B cell (primary cell): ENCODE measurements at regions not wholly inside any gene's neighbourhood (a gene's known extent, or its start where the extent isn't known, plus 50 kb on each side); places are given as distances from the start of the nearest gene placed in this dataset.

Experiments used
- ATAC-seq: fragments of 200-7000 bp; cut with Tn5 transposase; one replicate; pipeline ENCODE4 v1.10.0; 2021; ENCODE audit warnings: low read depth, mild to moderate bottlenecking, moderate number of reproducible peaks, moderate library complexity
- CTCF ChIA-PET: fragments of 350-600 bp; sonication (Branson Sonifier 250); formaldehyde crosslinking; loops from one replicate; lab custom pipeline; 2021; ENCODE audit warnings: antibody characterized with exemption, inconsistent platforms; lab: Charles Lee
- POLR2A ChIA-PET: fragments of 350-600 bp; sonication (Branson Sonifier 250); formaldehyde crosslinking; loops from one replicate; lab custom pipeline; 2021; ENCODE audit warnings: antibody characterized with exemption; lab: Charles Lee
- DNase-seq: peaks from one replicate; pipeline ENCODE4 v3.0.0; 2013
- H2AFZ ChIP-seq: 2 replicates; pipeline ENCODE4 v1.6.1; 2012; ENCODE audit warnings: mild to moderate bottlenecking, low read depth, low read length; ENCODE audit not compliant: insufficient read depth, poor library complexity, severe bottlenecking
- H3K27ac ChIP-seq, 2 donors: 1 replicate in 1 of 2; 2 replicates in 1 of 2; pipeline ENCODE4 v1.5.1; 2012 to 2013; ENCODE audit warnings: low read length in 2 of 2, mild to moderate bottlenecking in 2 of 2, moderate library complexity in 1 of 2
- H3K27me3 ChIP-seq, 4 experiments: fragments of 200-600 bp in 1 of 4; sonication (generic) in 1 of 4; replicated peaks in 1 of 4; 1 replicate in 2 of 4; 2 replicates in 2 of 4; pipeline versions ENCODE4 v1.6.1 to v1.7.0; 2013 to 2016; ENCODE audit warnings: low read length in 3 of 4, mild to moderate bottlenecking in 2 of 4, mixed read lengths in 1 of 4, moderate library complexity in 1 of 4; ENCODE audit not compliant: insufficient read depth in 4 of 4, control insufficient read depth in 3 of 4; ENCODE audit errors: control extremely low read depth in 1 of 4
- H3K36me3 ChIP-seq, 2 experiments: replicated peaks in 1 of 2; 1 replicate in 1 of 2; 2 replicates in 1 of 2; pipeline versions ENCODE4 v1.6.1 to v1.7.1; 2013; ENCODE audit warnings: low read length in 1 of 2; ENCODE audit not compliant: insufficient read depth in 2 of 2, control insufficient read depth in 1 of 2; ENCODE audit errors: control extremely low read depth in 1 of 2, extremely low read depth in 1 of 2
- H3K4me1 ChIP-seq, 2 donors: fragments of 200-600 bp in 1 of 2; sonication (generic) in 1 of 2; 1 replicate in 1 of 2; 2 replicates in 1 of 2; pipeline versions ENCODE4 v1.5.1 to v1.6.1; 2013 to 2017; ENCODE audit warnings: low read length in 2 of 2; ENCODE audit not compliant: control insufficient read depth in 2 of 2, insufficient read depth in 2 of 2
- H3K4me2 ChIP-seq: replicated peaks from 2 replicates; pipeline ENCODE3; 2012; ENCODE audit warnings: mild to moderate bottlenecking, low read depth, low read length; ENCODE audit not compliant: poor library complexity, severe bottlenecking
- H3K4me3 ChIP-seq, 5 experiments: fragments of 200-600 bp in 1 of 5; sonication (generic) in 1 of 5; 1 replicate in 3 of 5; 2 replicates in 2 of 5; pipeline versions ENCODE4 v1.5.1 to v1.7.0; 2011 to 2016; ENCODE audit warnings: low read length in 4 of 5, mild to moderate bottlenecking in 4 of 5, low read depth in 2 of 5, control low read depth in 1 of 5, moderate library complexity in 1 of 5; ENCODE audit not compliant: insufficient read depth in 1 of 5; ENCODE audit errors: control extremely low read depth in 1 of 5, extremely low read depth in 1 of 5
- H3K79me2 ChIP-seq: fragments of 200-600 bp; sonication (generic); one replicate; pipeline ENCODE4 v1.6.0; 2016; ENCODE audit warnings: low read length; ENCODE audit not compliant: control insufficient read depth, insufficient read depth
- H3K9ac ChIP-seq: fragments of 200-600 bp; sonication (generic); 2 replicates; pipeline ENCODE4 v1.6.1; 2017; ENCODE audit warnings: mild to moderate bottlenecking, low read length, moderate library complexity
- H3K9me3 ChIP-seq, 3 donors: one replicate each; pipeline versions ENCODE4 v1.6.1 to v1.7.1; 2013; ENCODE audit warnings: low read length in 2 of 3; ENCODE audit not compliant: control insufficient read depth in 2 of 3, insufficient read depth in 1 of 3; ENCODE audit errors: control extremely low read depth in 1 of 3
- H4K20me1 ChIP-seq: 2 replicates; pipeline ENCODE4 v1.6.0; 2012; ENCODE audit warnings: mild to moderate bottlenecking, low read length; ENCODE audit not compliant: insufficient read depth, control insufficient read depth, poor library complexity, severe bottlenecking
- H3K27ac Mint-ChIP-seq: one replicate; pipeline ENCODE4 v1.8.0; 2021; ENCODE audit warnings: mixed read lengths
- H3K27me3 Mint-ChIP-seq: one replicate; pipeline ENCODE4 v1.8.0; 2021; ENCODE audit warnings: mixed read lengths
- H3K4me1 Mint-ChIP-seq: one replicate; pipeline ENCODE4 v1.8.0; 2021; ENCODE audit warnings: mixed read lengths
- H3K4me3 Mint-ChIP-seq: one replicate; pipeline ENCODE4 v1.8.0; 2021; ENCODE audit warnings: mixed read lengths
- H3K9me3 Mint-ChIP-seq: one replicate; pipeline ENCODE4 v1.8.0; 2022; ENCODE audit warnings: mixed read lengths; ENCODE audit not compliant: insufficient read depth
- CTCF ChIP-seq: fragments of 200-600 bp; IDR thresholded peaks from one replicate; pipeline ENCODE4 v1.8.0; 2022; ENCODE audit warnings: antibody characterized with exemption, mild to moderate bottlenecking
- EZH2 ChIP-seq: IDR thresholded peaks from 2 replicates; pipeline ENCODE4 v1.6.1; 2012; ENCODE audit warnings: borderline replicate concordance, low read depth, mild to moderate bottlenecking, moderate library complexity, low read length; ENCODE audit not compliant: insufficient read depth, poor library complexity, severe bottlenecking
- WGBS: methylation state at CpG from one replicate; pipeline ENCODE4 v1.1.5; 2013; ENCODE audit warnings: missing lambda C conversion rate; ENCODE audit not compliant: insufficient coverage; 5-methylcytosine and 5-hydroxymethylcytosine counted together
- intact Hi-C: fragments of 100-400 bp; cut with micrococcal nuclease; formaldehyde crosslinking; loops from one replicate; pipeline ENCODE4 v1.10.0; 2022

- H3K4me1 Mint-ChIP-seq: no peaks in the 10 kb centered on the region
- intact Hi-C loops: no loop called here
- Histone ChIP-seq H3K36me3 (no peaks in the 10 kb centered on the region), H2AFZ (no peak overlapping the region), H4K20me1 (no peaks in the 10 kb centered on the region), H3K4me1 (no peaks in the 10 kb centered on the region), H3K9me3 (peaks cover 0 to 4% (median 0%) of the 10 kb centered on the region in 3 donors), H3K4me3 (no peak overlapping the region), H3K79me2 (no peaks in the 10 kb centered on the region), H3K27me3 (no peaks in the 10 kb centered on the region), H3K9ac (no peak overlapping the region), H3K4me2 (no peak overlapping the region), H3K27ac (no peak overlapping the region)
- ChIA-PET CTCF (no interaction called here), POLR2A (no interaction called here)
- H3K27ac Mint-ChIP-seq: no peak overlapping the region
- 0% methylated on average over 1 of the region's 4 CpGs for WGBS
- H3K9me3 Mint-ChIP-seq: no peaks in the 10 kb centered on the region
- no peak overlapping the region for H3K4me3 Mint-ChIP-seq
- ATAC-seq: no peak
- no peak for DNase-seq
- no peaks in the 10 kb centered on the region for H3K27me3 Mint-ChIP-seq
- TF ChIP-seq EZH2: no peak
- TF ChIP-seq CTCF: no peak
Measured at GRCh38 chr7:114298011-114298410, 116.6 kb upstream of the FOXP2 start.

- no peaks in the 10 kb centered on the region for H3K27me3 ChIP-seq
- DNase-seq: no peak
- H2AFZ ChIP-seq: no peak overlapping the region
- no peaks in the 10 kb centered on the region for H3K4me1 ChIP-seq
- ChIA-PET POLR2A (no interaction called here), CTCF (no interaction called here)
- H3K4me1 Mint-ChIP-seq: no peaks in the 10 kb centered on the region
- no peaks in the 10 kb centered on the region for H4K20me1 ChIP-seq
- H3K27ac ChIP-seq: no peak overlapping the region
- intact Hi-C loops: no loop called here
- no peaks in the 10 kb centered on the region for H3K36me3 ChIP-seq
- no peak overlapping the region for H3K9ac ChIP-seq
- H3K27me3 Mint-ChIP-seq: no peaks in the 10 kb centered on the region
- TF ChIP-seq CTCF (no peak), EZH2 (no peak)
- no peaks in the 10 kb centered on the region for H3K9me3 Mint-ChIP-seq
- no peak overlapping the region for H3K4me3 Mint-ChIP-seq
- ATAC-seq: no peak
- no peak overlapping the region for H3K4me2 ChIP-seq
- no peaks in the 10 kb centered on the region for H3K79me2 ChIP-seq
- H3K27ac Mint-ChIP-seq: no peak overlapping the region
- WGBS: 92% methylated on average over 16 of the region's 16 CpGs
- peaks cover 0 to 4% (median 0%) of the 10 kb centered on the region in 3 donors for H3K9me3 ChIP-seq
- no peak overlapping the region for H3K4me3 ChIP-seq
Measured at GRCh38 chr7:114297121-114297520, 117.5 kb upstream of the FOXP2 start.
